B cell (primary cell): ENCODE measurements at regions not wholly inside any gene's neighbourhood (a gene's known extent, or its start where the extent isn't known, plus 50 kb on each side); places are given as distances from the start of the nearest gene placed in this dataset.

Experiments used
- ATAC-seq: fragments of 200-7000 bp; cut with Tn5 transposase; one replicate; pipeline ENCODE4 v1.10.0; 2021; ENCODE audit warnings: low read depth, mild to moderate bottlenecking, moderate number of reproducible peaks, moderate library complexity
- CTCF ChIA-PET: fragments of 350-600 bp; sonication (Branson Sonifier 250); formaldehyde crosslinking; loops from one replicate; lab custom pipeline; 2021; ENCODE audit warnings: antibody characterized with exemption, inconsistent platforms; lab: Charles Lee
- POLR2A ChIA-PET: fragments of 350-600 bp; sonication (Branson Sonifier 250); formaldehyde crosslinking; loops from one replicate; lab custom pipeline; 2021; ENCODE audit warnings: antibody characterized with exemption; lab: Charles Lee
- DNase-seq: peaks from one replicate; pipeline ENCODE4 v3.0.0; 2013
- H2AFZ ChIP-seq: 2 replicates; pipeline ENCODE4 v1.6.1; 2012; ENCODE audit warnings: mild to moderate bottlenecking, low read depth, low read length; ENCODE audit not compliant: insufficient read depth, poor library complexity, severe bottlenecking
- H3K27ac ChIP-seq, 2 donors: 1 replicate in 1 of 2; 2 replicates in 1 of 2; pipeline ENCODE4 v1.5.1; 2012 to 2013; ENCODE audit warnings: low read length in 2 of 2, mild to moderate bottlenecking in 2 of 2, moderate library complexity in 1 of 2
- H3K27me3 ChIP-seq, 4 experiments: fragments of 200-600 bp in 1 of 4; sonication (generic) in 1 of 4; replicated peaks in 1 of 4; 1 replicate in 2 of 4; 2 replicates in 2 of 4; pipeline versions ENCODE4 v1.6.1 to v1.7.0; 2013 to 2016; ENCODE audit warnings: low read length in 3 of 4, mild to moderate bottlenecking in 2 of 4, mixed read lengths in 1 of 4, moderate library complexity in 1 of 4; ENCODE audit not compliant: insufficient read depth in 4 of 4, control insufficient read depth in 3 of 4; ENCODE audit errors: control extremely low read depth in 1 of 4
- H3K36me3 ChIP-seq, 2 experiments: replicated peaks in 1 of 2; 1 replicate in 1 of 2; 2 replicates in 1 of 2; pipeline versions ENCODE4 v1.6.1 to v1.7.1; 2013; ENCODE audit warnings: low read length in 1 of 2; ENCODE audit not compliant: insufficient read depth in 2 of 2, control insufficient read depth in 1 of 2; ENCODE audit errors: control extremely low read depth in 1 of 2, extremely low read depth in 1 of 2
- H3K4me1 ChIP-seq, 2 donors: fragments of 200-600 bp in 1 of 2; sonication (generic) in 1 of 2; 1 replicate in 1 of 2; 2 replicates in 1 of 2; pipeline versions ENCODE4 v1.5.1 to v1.6.1; 2013 to 2017; ENCODE audit warnings: low read length in 2 of 2; ENCODE audit not compliant: control insufficient read depth in 2 of 2, insufficient read depth in 2 of 2
- H3K4me2 ChIP-seq: replicated peaks from 2 replicates; pipeline ENCODE3; 2012; ENCODE audit warnings: mild to moderate bottlenecking, low read depth, low read length; ENCODE audit not compliant: poor library complexity, severe bottlenecking
- H3K4me3 ChIP-seq, 5 experiments: fragments of 200-600 bp in 1 of 5; sonication (generic) in 1 of 5; 1 replicate in 3 of 5; 2 replicates in 2 of 5; pipeline versions ENCODE4 v1.5.1 to v1.7.0; 2011 to 2016; ENCODE audit warnings: low read length in 4 of 5, mild to moderate bottlenecking in 4 of 5, low read depth in 2 of 5, control low read depth in 1 of 5, moderate library complexity in 1 of 5; ENCODE audit not compliant: insufficient read depth in 1 of 5; ENCODE audit errors: control extremely low read depth in 1 of 5, extremely low read depth in 1 of 5
- H3K79me2 ChIP-seq: fragments of 200-600 bp; sonication (generic); one replicate; pipeline ENCODE4 v1.6.0; 2016; ENCODE audit warnings: low read length; ENCODE audit not compliant: control insufficient read depth, insufficient read depth
- H3K9ac ChIP-seq: fragments of 200-600 bp; sonication (generic); 2 replicates; pipeline ENCODE4 v1.6.1; 2017; ENCODE audit warnings: mild to moderate bottlenecking, low read length, moderate library complexity
- H3K9me3 ChIP-seq, 3 donors: one replicate each; pipeline versions ENCODE4 v1.6.1 to v1.7.1; 2013; ENCODE audit warnings: low read length in 2 of 3; ENCODE audit not compliant: control insufficient read depth in 2 of 3, insufficient read depth in 1 of 3; ENCODE audit errors: control extremely low read depth in 1 of 3
- H4K20me1 ChIP-seq: 2 replicates; pipeline ENCODE4 v1.6.0; 2012; ENCODE audit warnings: mild to moderate bottlenecking, low read length; ENCODE audit not compliant: insufficient read depth, control insufficient read depth, poor library complexity, severe bottlenecking
- H3K27ac Mint-ChIP-seq: one replicate; pipeline ENCODE4 v1.8.0; 2021; ENCODE audit warnings: mixed read lengths
- H3K27me3 Mint-ChIP-seq: one replicate; pipeline ENCODE4 v1.8.0; 2021; ENCODE audit warnings: mixed read lengths
- H3K4me1 Mint-ChIP-seq: one replicate; pipeline ENCODE4 v1.8.0; 2021; ENCODE audit warnings: mixed read lengths
- H3K4me3 Mint-ChIP-seq: one replicate; pipeline ENCODE4 v1.8.0; 2021; ENCODE audit warnings: mixed read lengths
- H3K9me3 Mint-ChIP-seq: one replicate; pipeline ENCODE4 v1.8.0; 2022; ENCODE audit warnings: mixed read lengths; ENCODE audit not compliant: insufficient read depth
- CTCF ChIP-seq: fragments of 200-600 bp; IDR thresholded peaks from one replicate; pipeline ENCODE4 v1.8.0; 2022; ENCODE audit warnings: antibody characterized with exemption, mild to moderate bottlenecking
- EZH2 ChIP-seq: IDR thresholded peaks from 2 replicates; pipeline ENCODE4 v1.6.1; 2012; ENCODE audit warnings: borderline replicate concordance, low read depth, mild to moderate bottlenecking, moderate library complexity, low read length; ENCODE audit not compliant: insufficient read depth, poor library complexity, severe bottlenecking
- WGBS: methylation state at CpG from one replicate; pipeline ENCODE4 v1.1.5; 2013; ENCODE audit warnings: missing lambda C conversion rate; ENCODE audit not compliant: insufficient coverage; 5-methylcytosine and 5-hydroxymethylcytosine counted together
- intact Hi-C: fragments of 100-400 bp; cut with micrococcal nuclease; formaldehyde crosslinking; loops from one replicate; pipeline ENCODE4 v1.10.0; 2022

GRCh38 chr11:115819014-115819413, 314.8 kb upstream of the CADM1 start:
- no peaks in the 10 kb centered on the region for H3K79me2 ChIP-seq
- no peaks in the 10 kb centered on the region for H3K27me3 ChIP-seq
- H3K9ac ChIP-seq: no peak overlapping the region
- no peak overlapping the region for H3K4me2 ChIP-seq
- H3K27ac ChIP-seq: no peak overlapping the region
- intact Hi-C loops: no loop called here
- TF ChIP-seq EZH2 (no peak), CTCF (no peak)
- H2AFZ ChIP-seq: no peak overlapping the region
- H3K4me1 ChIP-seq: no peaks in the 10 kb centered on the region
- Mint-ChIP-seq H3K27ac (no peak overlapping the region), H3K4me1 (no peaks in the 10 kb centered on the region), H3K27me3 (no peaks in the 10 kb centered on the region), H3K9me3 (peaks cover 5% of the 10 kb centered on the region), H3K4me3 (no peak overlapping the region)
- no peak for DNase-seq
- WGBS: 78% methylated on average over 3 of the region's 3 CpGs
- no peak for ATAC-seq
- no peaks in the 10 kb centered on the region for H4K20me1 ChIP-seq
- peaks cover 0 to 6% (median 1%) of the 10 kb centered on the region in 3 donors for H3K9me3 ChIP-seq
- no peak overlapping the region for H3K4me3 ChIP-seq
- CTCF ChIA-PET: no interaction called here
- H3K36me3 ChIP-seq: no peaks in the 10 kb centered on the region
- POLR2A ChIA-PET: no interaction called here

- ChIA-PET CTCF (no interaction called here), POLR2A (no interaction called here)
- WGBS: 68% methylated on average over 2 of the region's 6 CpGs
- intact Hi-C loops: no loop called here
- no peak overlapping the region for H3K9ac ChIP-seq
- H3K79me2 ChIP-seq: no peaks in the 10 kb centered on the region
- no peaks in the 10 kb centered on the region for H4K20me1 ChIP-seq
- Mint-ChIP-seq H3K4me3 (no peak overlapping the region), H3K27ac (no peak overlapping the region), H3K9me3 (peaks cover 6% of the 10 kb centered on the region), H3K4me1 (no peaks in the 10 kb centered on the region), H3K27me3 (no peaks in the 10 kb centered on the region)
- no peak overlapping the region for H3K4me2 ChIP-seq
- DNase-seq (no peak), ATAC-seq (no peak)
- no peaks in the 10 kb centered on the region for H3K27me3 ChIP-seq
- TF ChIP-seq EZH2 (no peak), CTCF (no peak)
- no peak overlapping the region for H3K4me3 ChIP-seq
- H3K9me3 ChIP-seq: peaks cover 0 to 7% (median 1%) of the 10 kb centered on the region in 3 donors
- H2AFZ ChIP-seq: no peak overlapping the region
- H3K27ac ChIP-seq: no peak overlapping the region
- no peaks in the 10 kb centered on the region for H3K36me3 ChIP-seq
- no peaks in the 10 kb centered on the region for H3K4me1 ChIP-seq
These were observed 313.7 kb upstream of the CADM1 start for GRCh38 chr11:115817844-115818468.
